ENCODE measurements at regions not wholly inside any gene's neighbourhood (a gene's known extent, or its start where the extent isn't known, plus 50 kb on each side); places are given as distances from the start of the nearest gene placed in this dataset.
A peak's percentile ranks its signal among the peaks of the same experiment; 100 is the strongest.

DNA sequence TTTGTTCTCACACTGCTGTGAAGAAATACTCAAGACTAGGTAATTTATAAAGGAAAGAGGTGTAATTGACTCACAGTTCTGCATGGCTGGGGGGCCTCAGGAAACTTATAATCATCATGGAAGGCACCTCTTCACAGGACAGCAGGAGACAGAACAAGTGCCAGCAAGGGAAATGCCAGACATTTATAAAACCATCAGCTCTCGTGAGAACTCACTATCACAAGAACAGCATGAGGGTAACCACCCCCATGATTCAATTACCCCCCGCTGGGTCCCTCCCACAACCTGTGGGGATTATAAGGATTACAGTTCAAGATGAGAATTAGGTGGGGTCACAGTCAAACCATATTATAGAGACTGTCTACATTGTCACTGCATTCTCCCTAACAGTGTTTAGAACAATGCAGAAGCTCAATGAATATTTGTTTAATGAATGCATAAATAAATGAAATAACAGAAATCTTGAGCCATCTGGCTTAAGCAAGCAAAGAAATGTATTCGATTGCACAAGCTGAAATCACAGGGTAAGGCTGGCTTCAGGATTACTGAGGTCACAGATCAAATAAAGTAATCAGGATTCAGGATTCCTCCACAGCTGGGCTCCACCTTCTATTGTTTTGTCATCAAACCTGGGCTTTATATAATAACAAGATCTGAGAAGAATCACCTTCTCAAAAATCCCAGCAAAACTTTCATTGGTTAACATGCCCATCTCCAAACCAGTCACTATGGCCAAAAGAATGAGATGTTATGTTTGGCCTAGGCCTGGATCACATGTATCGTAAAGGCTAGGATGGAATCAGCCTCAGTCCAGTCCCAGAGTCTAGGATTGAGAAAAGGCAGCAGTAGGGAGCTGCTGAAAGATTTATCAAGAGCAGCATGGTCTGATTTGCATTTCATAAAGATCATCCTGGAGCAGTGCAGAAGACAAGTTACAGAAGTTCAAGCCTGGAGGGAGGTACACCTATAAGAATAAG is 137.8 kb upstream of the UBASH3B start:
- Mint-ChIP-seq H3K9me3 (no peaks in the 10 kb centered on the region), H3K4me3 (no peak overlapping the region), H3K27me3 (ENCODE audit: low read depth) (no peaks in the 10 kb centered on the region), H3K4me1 (ENCODE audit: low read depth) (no peaks in the 10 kb centered on the region), H3K36me3 (ENCODE audit: low read depth) (no peaks in the 10 kb centered on the region), H3K27ac (no peak overlapping the region)
- intact Hi-C loops (cut with micrococcal nuclease) = no loop called here
- DNase-seq = no peak
- CTCF ChIA-PET = interaction anchor here (0.5 kb wide), 1 partner anchor 205 kb away, joined by 4 read pairs; no protein-coding TSS in a partner anchor

DNA sequence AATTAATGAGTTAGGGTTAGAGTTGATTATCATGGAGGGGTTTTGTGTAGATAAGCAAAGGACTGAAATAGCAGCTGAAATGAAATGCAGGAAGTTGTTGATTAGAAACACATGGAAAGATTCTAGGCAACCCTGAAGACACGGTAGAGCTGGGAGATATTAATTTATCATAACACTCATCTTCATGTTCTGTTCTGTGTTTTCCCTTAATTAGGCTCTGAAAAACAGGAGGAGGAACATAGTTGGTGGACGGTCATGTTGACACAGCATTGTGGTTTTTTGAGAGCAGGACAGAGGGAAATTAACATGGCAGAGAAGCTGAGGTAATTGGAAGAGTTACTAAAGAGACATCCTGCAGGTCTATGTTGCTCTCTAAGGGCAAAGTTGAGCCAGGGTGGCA is 138.8 kb upstream of the UBASH3B start:
- Mint-ChIP-seq H3K27me3 (ENCODE audit: low read depth) (no peaks in the 10 kb centered on the region), H3K4me1 (ENCODE audit: low read depth) (no peaks in the 10 kb centered on the region), H3K9me3 (no peaks in the 10 kb centered on the region), H3K4me3 (no peak overlapping the region), H3K36me3 (ENCODE audit: low read depth) (no peaks in the 10 kb centered on the region), H3K27ac (no peak overlapping the region)
- DNase-seq = no peak
- CTCF ChIA-PET = interaction anchor here (0.5 to 0.9 kb wide), 2 partner anchors 12 to 204 kb away, joined by 3 to 4 read pairs; no protein-coding TSS in a partner anchor
- intact Hi-C loops (cut with micrococcal nuclease) = no loop called here

DNA sequence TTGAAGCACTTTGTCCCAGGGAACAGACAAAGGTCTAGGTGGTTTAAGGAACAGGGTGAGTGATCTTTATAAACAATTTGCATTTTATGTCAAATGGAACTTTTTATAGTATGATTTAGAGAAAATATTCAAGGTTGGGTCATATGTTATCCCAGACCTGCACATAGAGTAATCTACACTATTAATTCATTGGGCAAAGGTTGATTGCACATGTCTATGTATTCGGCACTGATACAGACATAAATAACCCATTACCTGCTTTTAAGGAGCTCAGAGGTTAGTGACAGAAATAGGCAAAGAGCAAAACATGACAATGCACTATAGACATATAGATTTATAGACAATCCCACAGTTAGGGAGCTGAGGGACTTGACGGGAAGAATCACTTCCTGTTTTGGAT is 141.5 kb upstream of the UBASH3B start:
- DNase-seq = no peak
- Mint-ChIP-seq H3K36me3 (ENCODE audit: low read depth) (no peaks in the 10 kb centered on the region), H3K4me3 (no peak overlapping the region), H3K27me3 (ENCODE audit: low read depth) (peaks cover 3% of the 10 kb centered on the region), H3K9me3 (no peaks in the 10 kb centered on the region), H3K4me1 (ENCODE audit: low read depth) (no peaks in the 10 kb centered on the region), H3K27ac (no peak overlapping the region)
- intact Hi-C loops (cut with micrococcal nuclease) = no loop called here
- CTCF ChIA-PET = no interaction called here

DNA sequence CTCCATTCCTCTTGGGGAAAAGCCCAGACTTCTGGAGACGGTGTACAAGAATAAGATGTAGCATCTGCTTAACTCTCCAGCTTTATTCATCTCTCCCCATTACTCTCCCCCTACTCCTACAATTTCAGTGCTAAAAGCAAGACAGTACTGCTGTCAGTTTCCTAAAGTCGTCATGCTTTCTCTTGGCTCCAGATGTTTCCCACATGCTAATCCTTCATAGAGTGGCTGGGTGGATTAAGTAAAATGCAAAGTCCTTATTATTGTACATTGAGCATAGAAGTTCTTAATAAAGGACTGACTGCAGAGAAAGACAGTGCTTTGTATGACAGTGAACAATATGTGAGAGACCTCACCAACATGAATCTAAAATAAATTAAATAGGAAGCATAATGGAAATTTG is 142.2 kb upstream of the UBASH3B start:
- no peak overlapping the region for H3K4me3 Mint-ChIP-seq
- no peaks in the 10 kb centered on the region for H3K36me3 Mint-ChIP-seq (ENCODE audit: low read depth)
- no peaks in the 10 kb centered on the region for H3K4me1 Mint-ChIP-seq (ENCODE audit: low read depth)
- CTCF ChIA-PET = no interaction called here
- DNase-seq = no peak
- H3K27me3 Mint-ChIP-seq (ENCODE audit: low read depth) = peaks cover 3% of the 10 kb centered on the region
- H3K27ac Mint-ChIP-seq = no peak overlapping the region
- intact Hi-C loops (cut with micrococcal nuclease) = no loop called here
- H3K9me3 Mint-ChIP-seq = no peaks in the 10 kb centered on the region

DNA sequence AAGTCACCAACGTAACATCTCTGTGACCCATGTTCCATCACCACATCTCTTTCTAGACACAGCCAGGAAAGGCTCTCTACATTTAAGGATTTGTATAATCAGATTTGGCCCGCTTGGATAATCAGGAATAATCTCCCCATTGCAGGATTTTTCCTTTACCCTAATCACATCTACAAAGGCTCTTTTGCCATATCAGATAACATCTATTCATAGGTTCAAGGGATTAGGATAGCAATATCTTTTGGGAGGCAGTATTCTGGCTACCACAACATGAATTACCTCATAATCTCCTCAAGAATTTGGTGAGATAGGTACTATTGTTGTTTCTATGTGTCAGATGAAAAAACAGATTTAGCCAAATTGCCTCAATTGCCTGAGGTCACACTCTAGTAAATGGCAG is 142.8 kb upstream of the UBASH3B start:
- Mint-ChIP-seq H3K27ac (no peak overlapping the region), H3K4me3 (no peak overlapping the region), H3K36me3 (ENCODE audit: low read depth) (no peaks in the 10 kb centered on the region), H3K9me3 (no peaks in the 10 kb centered on the region), H3K27me3 (ENCODE audit: low read depth) (peaks cover 7% of the 10 kb centered on the region), H3K4me1 (ENCODE audit: low read depth) (no peaks in the 10 kb centered on the region)
- intact Hi-C loops (cut with micrococcal nuclease) = no loop called here
- DNase-seq = no peak
- CTCF ChIA-PET = no interaction called here

DNA sequence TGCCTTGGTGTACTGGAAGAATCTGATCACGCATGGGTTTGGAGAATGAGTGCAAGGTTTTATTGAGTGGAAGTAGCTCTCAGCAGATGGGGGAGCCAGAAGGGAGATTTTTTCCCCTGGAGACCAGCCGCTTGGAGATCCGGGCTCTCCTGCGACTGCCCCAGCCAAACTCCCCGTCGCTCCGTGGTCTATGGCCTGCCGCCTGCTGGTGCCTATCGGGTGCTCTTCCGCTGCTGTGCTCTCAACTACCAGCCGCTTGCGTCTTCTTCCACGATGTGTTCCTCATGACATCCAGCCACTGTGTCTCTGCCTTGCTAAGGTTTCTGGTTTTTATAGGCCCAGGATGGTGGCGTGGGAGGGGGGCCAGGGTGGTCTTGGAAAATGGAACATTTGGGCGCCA is 145.6 kb upstream of the UBASH3B start:
- Mint-ChIP-seq H3K36me3 (ENCODE audit: low read depth) (no peaks in the 10 kb centered on the region), H3K9me3 (no peaks in the 10 kb centered on the region), H3K4me3 (no peak overlapping the region), H3K27ac (no peak overlapping the region), H3K27me3 (ENCODE audit: low read depth) (peaks cover 15% of the 10 kb centered on the region), H3K4me1 (ENCODE audit: low read depth) (no peaks in the 10 kb centered on the region)
- no peak for DNase-seq
- CTCF ChIA-PET = no interaction called here
- intact Hi-C loops (cut with micrococcal nuclease) = loop anchor here (5.0 kb wide), 2 partner anchors 403 to 1188 kb away; no protein-coding TSS in a partner anchor

DNA sequence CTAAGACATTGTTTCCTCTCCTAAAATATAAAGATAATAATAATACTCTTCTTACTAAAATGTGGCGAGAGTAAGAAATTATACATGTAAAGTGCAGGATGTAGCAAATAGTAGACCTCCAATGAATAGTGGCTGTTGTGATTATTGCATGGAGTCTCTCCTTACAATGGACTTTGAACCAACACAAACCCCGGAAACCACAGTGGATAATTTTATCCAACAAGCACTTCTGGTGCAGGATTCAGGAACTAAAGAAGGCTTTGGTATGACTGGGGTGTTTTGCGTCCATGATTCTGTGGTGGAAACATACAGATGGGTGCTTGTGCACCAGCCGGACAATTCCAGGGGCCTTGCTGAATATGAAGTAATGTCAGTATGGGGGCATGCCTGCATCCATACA is 146.4 kb upstream of the UBASH3B start:
- H3K36me3 Mint-ChIP-seq (ENCODE audit: low read depth) = no peaks in the 10 kb centered on the region
- no peak overlapping the region for H3K27ac Mint-ChIP-seq
- H3K27me3 Mint-ChIP-seq (ENCODE audit: low read depth) = peaks cover 21% of the 10 kb centered on the region
- CTCF ChIA-PET = no interaction called here
- H3K4me3 Mint-ChIP-seq = no peak overlapping the region
- H3K9me3 Mint-ChIP-seq = no peaks in the 10 kb centered on the region
- H3K4me1 Mint-ChIP-seq (ENCODE audit: low read depth) = no peaks in the 10 kb centered on the region
- no peak for DNase-seq
- intact Hi-C loops (cut with micrococcal nuclease) = loop anchor here (5.0 kb wide), 2 partner anchors 402 to 1187 kb away; no protein-coding TSS in a partner anchor

DNA sequence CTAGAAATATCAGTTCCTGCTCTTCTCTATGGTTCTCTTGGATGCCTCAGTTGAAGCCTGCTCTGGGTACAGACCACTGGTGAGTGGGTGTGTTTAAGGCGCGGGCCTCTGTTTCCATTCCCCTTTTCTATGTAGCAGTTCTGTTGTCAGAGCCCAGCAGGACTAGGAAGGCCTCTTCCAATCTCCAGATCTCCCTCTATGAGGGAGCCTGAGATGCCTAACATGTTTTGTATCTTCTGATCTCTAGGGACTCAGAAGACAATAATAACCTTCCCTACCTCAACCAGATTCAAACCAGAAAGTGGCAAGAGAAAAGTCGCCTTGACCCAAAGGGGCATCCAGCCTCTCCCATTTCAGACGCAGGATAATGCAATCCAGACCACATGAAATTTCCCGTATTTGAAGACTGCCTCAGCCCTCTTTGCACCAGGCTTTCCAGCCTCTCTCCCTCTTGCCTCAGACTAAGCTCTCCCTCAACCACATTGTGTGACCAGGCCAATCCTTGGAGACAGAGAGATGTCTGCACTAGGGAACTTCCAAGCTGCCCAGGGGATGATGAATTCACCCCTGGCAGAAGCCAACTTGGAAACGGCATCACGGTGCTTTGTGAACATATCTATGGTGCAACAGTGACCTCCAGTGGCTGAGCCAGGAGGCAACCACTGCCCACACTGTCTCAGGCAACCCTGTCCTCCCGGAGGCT is 150.1 kb upstream of the UBASH3B start:
- intact Hi-C loops (cut with micrococcal nuclease) = loop anchor here (1.0 to 5.0 kb wide), 4 partner anchors 290 to 1183 kb away; no protein-coding TSS in a partner anchor
- DNase-seq = peak; percentile 75
- CTCF ChIA-PET = interaction anchor here (0.6 to 1.7 kb wide), 7 partner anchors 13 to 851 kb away, joined by 3 to 6 read pairs (median 3); no protein-coding TSS in a partner anchor
- H3K36me3 Mint-ChIP-seq (ENCODE audit: low read depth) = no peaks in the 10 kb centered on the region
- H3K4me1 Mint-ChIP-seq (ENCODE audit: low read depth) = no peaks in the 10 kb centered on the region
- no peak overlapping the region for H3K4me3 Mint-ChIP-seq
- no peaks in the 10 kb centered on the region for H3K9me3 Mint-ChIP-seq
- peaks cover 30% of the 10 kb centered on the region for H3K27me3 Mint-ChIP-seq (ENCODE audit: low read depth)
- no peak overlapping the region for H3K27ac Mint-ChIP-seq

DNA sequence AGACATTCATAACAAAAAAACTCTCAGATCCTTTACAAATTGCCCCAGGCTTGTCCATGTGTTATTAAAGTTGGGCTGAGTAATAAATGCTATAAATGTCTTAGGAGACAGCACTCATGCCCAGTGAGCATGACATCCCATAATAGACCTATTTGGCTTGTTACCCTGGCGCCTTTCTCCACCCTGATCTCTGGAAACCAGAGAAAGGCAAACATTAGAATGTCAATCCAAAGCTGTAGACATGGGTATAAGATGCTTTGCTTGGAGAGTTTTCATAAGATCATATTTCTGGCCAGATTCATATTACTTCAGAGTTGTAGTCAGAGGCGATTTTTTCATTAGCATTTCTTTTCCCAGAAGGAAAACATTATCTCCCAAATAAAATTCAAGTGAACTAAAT is 161.3 kb upstream of the UBASH3B start:
- Mint-ChIP-seq H3K4me3 (no peak overlapping the region), H3K27me3 (ENCODE audit: low read depth) (peaks cover 9% of the 10 kb centered on the region), H3K4me1 (ENCODE audit: low read depth) (no peaks in the 10 kb centered on the region), H3K27ac (no peak overlapping the region), H3K36me3 (ENCODE audit: low read depth) (no peaks in the 10 kb centered on the region), H3K9me3 (no peaks in the 10 kb centered on the region)
- CTCF ChIA-PET = no interaction called here
- intact Hi-C loops (cut with micrococcal nuclease) = no loop called here
- no peak for DNase-seq

DNA sequence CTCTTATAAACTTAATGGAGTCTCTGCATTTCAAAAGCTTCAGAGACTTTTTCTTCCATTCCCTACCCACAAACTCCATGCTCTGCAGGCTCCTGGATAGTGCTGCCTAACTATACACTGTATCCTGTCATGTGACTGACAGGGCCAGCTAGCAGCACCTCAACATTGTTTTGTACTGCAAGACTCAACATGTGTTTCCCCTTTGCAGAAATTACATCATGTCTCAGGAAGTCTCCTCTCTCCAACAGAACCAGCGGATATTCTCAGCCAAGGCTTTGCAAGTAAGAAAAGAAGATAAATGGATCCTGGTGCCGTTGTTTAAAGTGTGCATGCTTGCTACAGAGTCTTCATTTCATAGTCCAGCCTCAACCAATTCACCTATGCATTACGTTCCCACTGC is 164.0 kb upstream of the UBASH3B start:
- CTCF ChIA-PET = interaction anchor here (1.4 kb wide), 1 partner anchor 13 kb away, joined by 3 read pairs; no protein-coding TSS in a partner anchor
- peaks cover 6% of the 10 kb centered on the region for H3K27me3 Mint-ChIP-seq (ENCODE audit: low read depth)
- H3K27ac Mint-ChIP-seq = no peak overlapping the region
- H3K36me3 Mint-ChIP-seq (ENCODE audit: low read depth) = no peaks in the 10 kb centered on the region
- no peak overlapping the region for H3K4me3 Mint-ChIP-seq
- DNase-seq = no peak
- H3K9me3 Mint-ChIP-seq = no peaks in the 10 kb centered on the region
- no peaks in the 10 kb centered on the region for H3K4me1 Mint-ChIP-seq (ENCODE audit: low read depth)
- intact Hi-C loops (cut with micrococcal nuclease) = no loop called here

DNA sequence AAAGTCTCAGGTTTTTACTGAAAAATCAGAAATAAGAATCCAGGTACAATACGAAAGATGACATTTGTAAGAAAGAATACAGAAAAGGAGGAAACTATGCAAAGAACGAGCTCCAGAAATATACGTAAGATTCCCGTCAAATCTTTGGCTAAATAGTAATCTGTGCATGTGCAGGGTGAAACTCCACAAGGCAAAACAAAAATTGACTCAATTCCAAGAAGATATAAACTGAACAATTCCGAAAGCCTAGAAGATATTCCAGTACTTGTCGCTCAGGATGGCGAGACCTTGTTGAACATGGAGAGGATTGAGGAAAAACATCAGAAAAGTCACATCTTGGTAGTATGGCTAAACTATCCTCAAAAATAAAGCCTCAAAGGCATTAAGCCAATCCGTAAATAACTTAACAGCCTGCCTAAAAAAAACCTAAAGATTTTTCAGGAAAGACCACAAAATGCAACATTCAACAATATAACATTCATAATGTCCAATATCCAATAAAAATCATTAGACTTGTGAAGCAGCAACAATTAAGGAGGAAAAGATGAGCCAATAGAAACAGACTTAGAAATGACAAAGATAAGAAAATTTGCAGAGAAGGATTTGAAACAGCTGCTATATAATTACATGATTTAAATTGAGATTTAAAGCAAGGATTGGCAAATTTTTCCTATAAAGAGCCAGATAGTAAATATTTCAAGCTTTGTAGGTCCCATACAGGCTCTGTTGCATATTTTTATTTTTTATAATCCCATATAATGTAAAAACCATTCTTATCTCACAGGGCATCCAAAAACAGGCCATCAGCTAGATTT is 166.4 kb upstream of the UBASH3B start:
- no peak for DNase-seq
- CTCF ChIA-PET = interaction anchor here (0.7 kb wide), 2 partner anchors 306 to 838 kb away, joined by 3 read pairs; no protein-coding TSS in a partner anchor
- no peak overlapping the region for H3K27ac Mint-ChIP-seq
- H3K9me3 Mint-ChIP-seq = no peaks in the 10 kb centered on the region
- intact Hi-C loops (cut with micrococcal nuclease) = no loop called here
- no peak overlapping the region for H3K4me3 Mint-ChIP-seq
- no peaks in the 10 kb centered on the region for H3K4me1 Mint-ChIP-seq (ENCODE audit: low read depth)
- H3K36me3 Mint-ChIP-seq (ENCODE audit: low read depth) = no peaks in the 10 kb centered on the region
- peaks cover 2% of the 10 kb centered on the region for H3K27me3 Mint-ChIP-seq (ENCODE audit: low read depth)

DNA sequence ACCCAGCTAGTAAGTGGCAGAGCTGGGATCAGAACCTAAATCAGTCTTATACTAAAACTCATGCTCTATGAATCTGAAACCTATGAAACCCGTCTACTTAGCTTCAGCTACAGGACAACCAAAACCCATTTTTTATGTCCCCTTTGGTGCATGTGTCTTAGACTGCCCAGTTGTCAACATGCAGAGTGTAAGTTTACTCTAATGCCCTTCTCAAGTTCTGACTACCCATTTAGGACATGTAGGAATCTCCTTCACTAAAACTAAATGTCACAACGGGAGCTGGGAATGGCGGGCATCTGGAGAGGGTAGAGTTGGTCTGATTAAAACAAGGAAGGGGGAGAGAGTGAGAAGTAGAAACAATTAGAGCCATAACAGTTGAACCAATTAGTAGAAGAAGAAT is 167.9 kb upstream of the UBASH3B start:
- DNase-seq = no peak
- no peaks in the 10 kb centered on the region for H3K27me3 Mint-ChIP-seq (ENCODE audit: low read depth)
- no peak overlapping the region for H3K4me3 Mint-ChIP-seq
- CTCF ChIA-PET = interaction anchor here (0.5 kb wide), 1 partner anchor 175 kb away, joined by 3 read pairs; no protein-coding TSS in a partner anchor
- no peak overlapping the region for H3K27ac Mint-ChIP-seq
- H3K4me1 Mint-ChIP-seq (ENCODE audit: low read depth) = no peaks in the 10 kb centered on the region
- intact Hi-C loops (cut with micrococcal nuclease) = no loop called here
- H3K36me3 Mint-ChIP-seq (ENCODE audit: low read depth) = peaks cover 1% of the 10 kb centered on the region
- peaks cover 11% of the 10 kb centered on the region for H3K9me3 Mint-ChIP-seq

All from activated naive CD4-positive, alpha-beta T cell treated with anti-CD3 and anti-CD28 coated beads for 36 hours (primary cell).